Esophagus muscularis mucosa (tissue), 3 donors: ENCODE measurements at regions not wholly inside any gene's neighbourhood (a gene's known extent, or its start where the extent isn't known, plus 50 kb on each side); places are given as distances from the start of the nearest gene placed in this dataset.

Source experiments
- CTCF ChIP-seq, 3 experiments: fragments of 200-600 bp in 2 of 3; fragments of 450-650 bp in 1 of 3; sonication (generic) in 2 of 3; IDR thresholded peaks; one replicate each; pipeline ENCODE4 v1.5.1; 2017 to 2019; ENCODE audit warnings: antibody characterized with exemption in 3 of 3, mild to moderate bottlenecking in 2 of 3, moderate library complexity in 1 of 3
- POLR2A ChIP-seq: fragments of 450-650 bp; IDR thresholded peaks from one replicate; pipeline ENCODE4 v1.6.1; 2017; ENCODE audit warnings: antibody characterized with exemption, moderate library complexity, mild to moderate bottlenecking, low read depth
- POLR2AphosphoS5 ChIP-seq, 2 donors: sonication (generic); formaldehyde crosslinking; IDR thresholded peaks; one replicate each; pipeline ENCODE4 v1.6.1; 2017; ENCODE audit warnings: antibody characterized with exemption in 2 of 2

GRCh38 chr2:48259811-48260210 lies 54.7 kb upstream of the FOXN2 start:
- TF ChIP-seq POLR2AphosphoS5 (IDR thresholded peaks at IDR 0.05): no peak
- TF ChIP-seq POLR2A: no peak
- no peak for TF ChIP-seq CTCF (IDR thresholded peaks at IDR 0.05)
